WTC11 (cell line): ENCODE measurements at regions not wholly inside any gene's neighbourhood (a gene's known extent, or its start where the extent isn't known, plus 50 kb on each side); places are given as distances from the start of the nearest gene placed in this dataset.

Source experiments
- ATAC-seq: fragments of 200-7000 bp; cut with Tn5 transposase; 2 replicates; pipeline ENCODE4 v1.10.0; 2021; ENCODE audit warnings: mild to moderate bottlenecking, moderate library complexity
- CTCF ChIA-PET: fragments of 300-600 bp; sonication (Branson Sonifier 250); formaldehyde crosslinking; loops from one replicate; lab custom pipeline; 2021; ENCODE audit warnings: antibody characterized with exemption; lab: Charles Lee
- POLR2A ChIA-PET: fragments of 350-600 bp; sonication (Branson Sonifier 250); formaldehyde crosslinking; loops from one replicate; lab custom pipeline; 2021; ENCODE audit warnings: antibody characterized with exemption; lab: Charles Lee
- DNase-seq: peaks from one replicate; pipeline ENCODE4 v3.0.0; 2021; ENCODE audit warnings: low spot score
- H3K27ac Mint-ChIP-seq: 2 replicates; pipeline ENCODE4 v1.8.0; 2021; ENCODE audit warnings: mixed read lengths
- H3K27me3 Mint-ChIP-seq: 2 replicates; pipeline ENCODE4 v1.8.0; 2021; ENCODE audit warnings: low read depth, mild to moderate bottlenecking, moderate library complexity, mixed read lengths
- H3K36me3 Mint-ChIP-seq: 2 replicates; pipeline ENCODE4 v1.8.0; 2021; ENCODE audit warnings: mixed read lengths
- H3K4me1 Mint-ChIP-seq: 2 replicates; pipeline ENCODE4 v1.8.0; 2022; ENCODE audit warnings: mixed read lengths
- H3K4me3 Mint-ChIP-seq: 2 replicates; pipeline ENCODE4 v1.8.0; 2021; ENCODE audit warnings: mild to moderate bottlenecking, moderate library complexity, mixed read lengths
- H3K9me3 Mint-ChIP-seq: 2 replicates; pipeline ENCODE4 v1.8.0; 2021; ENCODE audit warnings: mixed read lengths
- AFF4 ChIP-seq: sonication (generic); formaldehyde crosslinking; IDR thresholded peaks from 2 replicates; pipeline ENCODE4 v1.8.1; 2023; ENCODE audit warnings: mild to moderate bottlenecking, missing genetic modification reagents, borderline replicate concordance
- ARID4B ChIP-seq: sonication (generic); formaldehyde crosslinking; IDR thresholded peaks from 2 replicates; pipeline ENCODE4 v1.8.0; 2023; ENCODE audit warnings: missing genetic modification reagents, mild to moderate bottlenecking, borderline replicate concordance
- CDX4 ChIP-seq: fragments of 250-450 bp; sonication (Bioruptor Pico); IDR thresholded peaks from 2 replicates; pipeline ENCODE4 v1.9.0; 2021; ENCODE audit warnings: moderate library complexity, mild to moderate bottlenecking, inconsistent platforms, borderline replicate concordance
- CTCF ChIP-seq: fragments of 200-600 bp; IDR thresholded peaks from 2 replicates; pipeline ENCODE4 v1.8.0; 2022; ENCODE audit warnings: antibody characterized with exemption
- FOXK1 ChIP-seq: sonication (generic); formaldehyde crosslinking; IDR thresholded peaks from 2 replicates; pipeline ENCODE4 v1.8.0; 2022; ENCODE audit warnings: mild to moderate bottlenecking, moderate library complexity, missing genetic modification reagents
- FOXP1 ChIP-seq: sonication (generic); formaldehyde crosslinking; IDR thresholded peaks from 2 replicates; pipeline ENCODE4 v1.8.0; 2022; ENCODE audit warnings: missing genetic modification reagents, mild to moderate bottlenecking, moderate library complexity, borderline replicate concordance
- GTF2I ChIP-seq: fragments of 250-450 bp; sonication (Bioruptor Pico); conservative IDR thresholded peaks from 2 replicates; pipeline ENCODE4 v1.4.0; 2021; ENCODE audit warnings: mild to moderate bottlenecking
- JAZF1 ChIP-seq: fragments of 250-450 bp; sonication (Bioruptor Pico); IDR thresholded peaks from 2 replicates; pipeline ENCODE4 v1.9.0; 2021; ENCODE audit warnings: moderate library complexity, mild to moderate bottlenecking, inconsistent platforms
- KAT7 ChIP-seq: sonication (generic); formaldehyde crosslinking; IDR thresholded peaks from 2 replicates; pipeline ENCODE4 v1.8.1; 2023; ENCODE audit warnings: missing genetic modification reagents, mild to moderate bottlenecking, borderline replicate concordance
- MAX ChIP-seq: sonication (generic); formaldehyde crosslinking; IDR thresholded peaks from 2 replicates; pipeline ENCODE4 v1.8.0; 2022; ENCODE audit warnings: mild to moderate bottlenecking, missing genetic modification reagents
- MXD4 ChIP-seq: fragments of 250-450 bp; sonication (Bioruptor Pico); IDR thresholded peaks from 2 replicates; pipeline ENCODE4 v1.8.0; 2021; ENCODE audit warnings: mild to moderate bottlenecking, moderate library complexity, borderline replicate concordance
- NFE2L1 ChIP-seq: sonication (generic); formaldehyde crosslinking; IDR thresholded peaks from 2 replicates; pipeline ENCODE4 v1.8.1; 2023; ENCODE audit warnings: missing genetic modification reagents
- NR1H2 ChIP-seq: sonication (generic); formaldehyde crosslinking; IDR thresholded peaks from 2 replicates; pipeline ENCODE4 v1.9.0; 2021; ENCODE audit warnings: mild to moderate bottlenecking, moderate library complexity, missing genetic modification reagents
- SMAD4 ChIP-seq: sonication (generic); formaldehyde crosslinking; IDR thresholded peaks from 2 replicates; pipeline ENCODE4 v1.8.0; 2022; ENCODE audit warnings: mild to moderate bottlenecking, missing genetic modification reagents
- USF2 ChIP-seq: sonication (generic); formaldehyde crosslinking; IDR thresholded peaks from 2 replicates; pipeline ENCODE4 v1.8.1; 2023; ENCODE audit warnings: mild to moderate bottlenecking, missing genetic modification reagents, moderate library complexity
- ZBTB21 ChIP-seq: sonication (generic); formaldehyde crosslinking; IDR thresholded peaks from 2 replicates; pipeline ENCODE4 v1.8.1; 2023; ENCODE audit warnings: mild to moderate bottlenecking, missing genetic modification reagents, borderline replicate concordance
- ZNF671 ChIP-seq: fragments of 250-450 bp; sonication (Bioruptor Pico); IDR thresholded peaks from 2 replicates; pipeline ENCODE4 v1.8.0; 2021; ENCODE audit warnings: mild to moderate bottlenecking

GRCh38 chr1:95653618-95654017, 419.6 kb downstream of the RWDD3 start (continued):
- TF ChIP-seq USF2 (no peak), AFF4 (no peak), ZBTB21 (CRISPR knock-in tag) (no peak)

- DNase-seq (no peak), ATAC-seq (no peak)
- CTCF ChIA-PET, result no interaction called here
- 0 out of 2 replicates have a peak, but pooled peaks cover 3% of the 10 kb centered on the region for H3K4me1 Mint-ChIP-seq
- H3K36me3 Mint-ChIP-seq, result no peaks in the 10 kb centered on the region
- no peak overlapping the region for H3K27ac Mint-ChIP-seq
- H3K27me3 Mint-ChIP-seq, result no peaks in the 10 kb centered on the region
- no peaks in the 10 kb centered on the region for H3K9me3 Mint-ChIP-seq
- no peak overlapping the region for H3K4me3 Mint-ChIP-seq
- POLR2A ChIA-PET, result no interaction called here
- TF ChIP-seq GTF2I (CRISPR knock-in tag) (no peak), MXD4 (no peak), JAZF1 (CRISPR knock-in tag) (no peak), NFE2L1 (CRISPR knock-in tag) (no peak)
Observed at GRCh38 chr1:95655321-95656020, 421.5 kb downstream of the RWDD3 start.

- TF ChIP-seq CDX4 (CRISPR knock-in tag), result no peak
- TF ChIP-seq FOXP1 (CRISPR knock-in tag), result no peak
- no peak for TF ChIP-seq NR1H2 (CRISPR knock-in tag)
- TF ChIP-seq KAT7, result no peak
- no peak for TF ChIP-seq FOXK1 (CRISPR knock-in tag)
- no peak for TF ChIP-seq ARID4B (CRISPR knock-in tag)
- no peak for TF ChIP-seq CTCF
- TF ChIP-seq MAX, result no peak
- no peak for TF ChIP-seq SMAD4 (CRISPR knock-in tag)
- TF ChIP-seq ZNF671 (CRISPR knock-in tag), result no peak
- no peak for TF ChIP-seq NFE2L1 (CRISPR knock-in tag)
- Mint-ChIP-seq H3K27me3 (no peaks in the 10 kb centered on the region), H3K4me3 (no peak overlapping the region), H3K27ac (no peak overlapping the region), H3K36me3 (no peaks in the 10 kb centered on the region), H3K9me3 (peaks cover under 1% of the 10 kb centered on the region; the same call in 1 of the 2 replicates), H3K4me1 (0 out of 2 replicates have a peak, but pooled peaks cover 3% of the 10 kb centered on the region)
- ChIA-PET CTCF (no interaction called here), POLR2A (no interaction called here)
- DNase-seq (no peak), ATAC-seq (no peak)
Observed at GRCh38 chr1:95657248-95657647, 423.2 kb downstream of the RWDD3 start.
